GM23248 (cell line): ENCODE measurements at regions not wholly inside any gene's neighbourhood (a gene's known extent, or its start where the extent isn't known, plus 50 kb on each side); places are given as distances from the start of the nearest gene placed in this dataset.

Experiments used
- DNase-seq: peaks from one replicate; pipeline ENCODE4 v3.0.0-alpha.2; 2015
- H2AFZ ChIP-seq: fragments of 200-600 bp; sonication (generic); 2 replicates; pipeline ENCODE4 v1.6.1; 2016; ENCODE audit warnings: antibody characterized with exemption
- H3F3A ChIP-seq: fragments of 200-600 bp; sonication (generic); 2 replicates; pipeline ENCODE4 v1.6.1; 2016; ENCODE audit warnings: mild to moderate bottlenecking, antibody characterized with exemption, mixed run types; ENCODE audit not compliant: insufficient read depth
- H3K27ac ChIP-seq: fragments of 200-600 bp; sonication (generic); 2 replicates; pipeline ENCODE4 v1.5.1; 2016; ENCODE audit warnings: mild to moderate bottlenecking
- H3K27me3 ChIP-seq: fragments of 200-600 bp; sonication (generic); replicated peaks from 2 replicates; pipeline ENCODE4 v1.6.1; 2016; ENCODE audit warnings: mild to moderate bottlenecking; ENCODE audit not compliant: insufficient read depth
- H3K36me3 ChIP-seq: fragments of 200-600 bp; sonication (generic); 2 replicates; pipeline ENCODE4 v1.6.1; 2016; ENCODE audit warnings: low read depth, mild to moderate bottlenecking
- H3K4me1 ChIP-seq: fragments of 200-600 bp; sonication (generic); 2 replicates; pipeline ENCODE4 v1.6.1; 2016; ENCODE audit warnings: mild to moderate bottlenecking; ENCODE audit not compliant: insufficient read depth
- H3K4me2 ChIP-seq: fragments of 200-600 bp; sonication (generic); one replicate; pipeline ENCODE4 v1.6.1; 2016; ENCODE audit warnings: mild to moderate bottlenecking; ENCODE audit not compliant: unreplicated experiment
- H3K4me3 ChIP-seq: fragments of 200-600 bp; sonication (generic); 2 replicates; pipeline ENCODE4 v1.5.1; 2016; ENCODE audit warnings: mild to moderate bottlenecking
- H3K79me2 ChIP-seq: fragments of 200-600 bp; sonication (generic); 2 replicates; pipeline ENCODE4 v1.6.1; 2016; ENCODE audit warnings: mild to moderate bottlenecking; ENCODE audit not compliant: insufficient read depth
- H3K9ac ChIP-seq: fragments of 200-600 bp; sonication (generic); 2 replicates; pipeline ENCODE4 v1.6.1; 2016; ENCODE audit warnings: mild to moderate bottlenecking
- H3K9me2 ChIP-seq: fragments of 200-600 bp; sonication (generic); 2 replicates; pipeline ENCODE4 v1.6.1; 2016; ENCODE audit warnings: mixed run types, mild to moderate bottlenecking, moderate library complexity; ENCODE audit not compliant: insufficient read depth
- H3K9me3 ChIP-seq: fragments of 200-600 bp; sonication (generic); one replicate; pipeline ENCODE4 v1.6.1; 2017; ENCODE audit warnings: low read depth
- H4K20me1 ChIP-seq: fragments of 200-600 bp; sonication (generic); 2 replicates; pipeline ENCODE4 v1.6.0; 2016; ENCODE audit not compliant: insufficient read depth
- EZH2 ChIP-seq: fragments of 200-600 bp; sonication (generic); IDR thresholded peaks from 2 replicates; pipeline ENCODE4 v1.6.1; 2018; ENCODE audit warnings: antibody characterized with exemption, mild to moderate bottlenecking; ENCODE audit not compliant: insufficient read depth, poor library complexity, severe bottlenecking
- EZH2phosphoT487 ChIP-seq: fragments of 200-600 bp; sonication (generic); IDR thresholded peaks from 2 replicates; pipeline ENCODE4 v1.6.1; 2018; ENCODE audit warnings: antibody characterized with exemption, moderate library complexity, mild to moderate bottlenecking, low read depth; ENCODE audit not compliant: insufficient read depth
- WGBS, 2 experiments: methylation state at CpG; one replicate each; pipeline ENCODE4 v1.1.6; 2015 to 2017; ENCODE audit warnings: low lambda C conversion rate in 2 of 2, low coverage in 1 of 2; ENCODE audit errors: missing lambda C conversion rate in 2 of 2; 5-methylcytosine and 5-hydroxymethylcytosine counted together
- in situ Hi-C: fragments of 300-500 bp; cut with MboI; formaldehyde crosslinking; loops from 2 replicates; pipeline ENCODE4 v1.15.0; 2020

DNA sequence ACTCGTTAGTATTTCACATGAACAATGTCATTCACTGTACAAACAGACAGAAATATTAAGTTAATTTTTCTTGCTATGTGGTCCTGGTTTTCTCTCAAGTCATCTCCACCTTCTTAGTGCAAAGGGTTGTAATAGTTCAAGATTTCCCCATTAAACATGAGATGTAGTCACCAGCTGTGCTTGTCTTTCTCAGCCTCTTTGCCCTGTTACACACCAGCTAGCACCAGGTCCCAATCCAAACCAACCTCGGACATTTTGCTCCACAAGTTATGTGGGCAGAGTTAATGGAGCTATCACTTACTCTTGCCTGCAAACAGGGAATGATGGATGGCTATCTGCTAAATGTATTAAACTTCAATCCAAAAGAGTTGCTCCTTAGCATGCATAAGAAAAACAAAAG lies 328.1 kb downstream of the TLE1 start:
- in situ Hi-C loops: no loop called here
- Histone ChIP-seq H3F3A (no peaks in the 10 kb centered on the region), H3K4me2 (no peak overlapping the region), H3K4me3 (no peak overlapping the region), H3K79me2 (no peaks in the 10 kb centered on the region), H3K4me1 (no peaks in the 10 kb centered on the region), H2AFZ (no peak overlapping the region), H3K36me3 (no peaks in the 10 kb centered on the region), H4K20me1 (no peaks in the 10 kb centered on the region), H3K9ac (no peak overlapping the region), H3K27ac (no peak overlapping the region), H3K9me2 (no peaks in the 10 kb centered on the region), H3K9me3 (no peaks in the 10 kb centered on the region), H3K27me3 (no peaks in the 10 kb centered on the region)
- no peak for DNase-seq
- 22 to 25% methylated on average over 2 of the region's 2 CpGs for WGBS, 2 experiments
- TF ChIP-seq EZH2 (no peak), EZH2phosphoT487 (no peak)

DNA sequence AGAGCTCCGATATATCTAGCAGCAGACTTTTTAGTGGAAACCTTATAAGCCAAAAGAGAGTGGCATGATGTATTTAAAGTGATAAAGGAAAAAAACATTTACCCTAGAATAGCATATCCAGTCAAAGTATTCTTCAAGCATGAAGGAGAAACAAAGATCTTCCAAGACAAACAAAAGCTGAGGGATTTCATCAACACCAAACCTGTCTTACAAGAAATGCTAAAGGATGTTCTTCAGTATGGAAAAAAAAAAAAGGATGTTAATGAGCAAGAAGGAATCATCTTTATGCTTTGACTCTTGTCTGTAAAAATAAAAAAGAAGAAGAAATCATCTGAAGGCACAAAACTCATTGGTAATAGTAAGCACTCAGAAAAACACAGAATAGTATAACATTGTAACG lies 338.2 kb downstream of the TLE1 start:
- no peak for TF ChIP-seq EZH2
- no peak for TF ChIP-seq EZH2phosphoT487

DNA sequence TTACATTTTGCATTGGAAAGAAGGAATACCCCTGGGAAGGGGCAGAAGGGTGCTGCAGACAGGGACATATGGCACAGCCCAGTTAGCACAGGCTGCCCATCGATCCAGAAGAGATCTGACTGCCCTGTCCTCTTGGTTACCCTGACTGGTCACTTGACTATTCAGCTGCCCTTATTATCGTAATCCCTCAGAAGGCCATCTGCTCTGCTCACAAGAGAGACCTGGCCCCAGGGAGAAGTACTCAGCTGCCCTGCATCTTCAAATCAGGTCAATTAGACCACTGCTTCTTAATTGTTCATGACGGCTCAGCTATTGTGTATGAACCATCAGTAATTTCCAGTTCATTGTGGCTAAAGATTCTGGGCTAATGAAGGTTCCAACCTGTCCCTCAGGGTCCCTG lies 345.0 kb downstream of the TLE1 start:
- H3K4me3 ChIP-seq: no peak overlapping the region
- no peaks in the 10 kb centered on the region for H3K9me2 ChIP-seq
- 0 out of 2 replicates have a peak, but pooled peaks cover 4% of the 10 kb centered on the region for H3K27me3 ChIP-seq
- H3K9me3 ChIP-seq: no peaks in the 10 kb centered on the region
- H3K4me1 ChIP-seq: no peaks in the 10 kb centered on the region
- in situ Hi-C loops: no loop called here
- H4K20me1 ChIP-seq: no peaks in the 10 kb centered on the region
- DNase-seq: no peak
- no peaks in the 10 kb centered on the region for H3K36me3 ChIP-seq
- H2AFZ ChIP-seq: no peak overlapping the region
- H3K4me2 ChIP-seq: no peak overlapping the region
- H3K79me2 ChIP-seq: no peaks in the 10 kb centered on the region
- H3K9ac ChIP-seq: no peak overlapping the region
- H3K27ac ChIP-seq: no peak overlapping the region
- no peaks in the 10 kb centered on the region for H3F3A ChIP-seq
- TF ChIP-seq EZH2phosphoT487 (no peak), EZH2 (no peak)
- 60 to 65% methylated on average over 3 of the region's 3 CpGs for WGBS, 2 experiments

More for the DNA sequence above, 338.2 kb downstream of the TLE1 start:
- DNase-seq: no peak
- Histone ChIP-seq H3K9ac (no peak overlapping the region), H3K4me3 (no peak overlapping the region), H3K36me3 (no peaks in the 10 kb centered on the region), H3K79me2 (no peaks in the 10 kb centered on the region), H4K20me1 (no peaks in the 10 kb centered on the region), H2AFZ (no peak overlapping the region), H3K27ac (no peak overlapping the region), H3K9me3 (no peaks in the 10 kb centered on the region), H3K4me1 (no peaks in the 10 kb centered on the region), H3K4me2 (no peak overlapping the region), H3K9me2 (no peaks in the 10 kb centered on the region), H3K27me3 (no peaks in the 10 kb centered on the region), H3F3A (no peaks in the 10 kb centered on the region)
- in situ Hi-C loops: no loop called here
- WGBS, 2 experiments: 39 to 41% methylated on average over 2 of the region's 2 CpGs

DNA sequence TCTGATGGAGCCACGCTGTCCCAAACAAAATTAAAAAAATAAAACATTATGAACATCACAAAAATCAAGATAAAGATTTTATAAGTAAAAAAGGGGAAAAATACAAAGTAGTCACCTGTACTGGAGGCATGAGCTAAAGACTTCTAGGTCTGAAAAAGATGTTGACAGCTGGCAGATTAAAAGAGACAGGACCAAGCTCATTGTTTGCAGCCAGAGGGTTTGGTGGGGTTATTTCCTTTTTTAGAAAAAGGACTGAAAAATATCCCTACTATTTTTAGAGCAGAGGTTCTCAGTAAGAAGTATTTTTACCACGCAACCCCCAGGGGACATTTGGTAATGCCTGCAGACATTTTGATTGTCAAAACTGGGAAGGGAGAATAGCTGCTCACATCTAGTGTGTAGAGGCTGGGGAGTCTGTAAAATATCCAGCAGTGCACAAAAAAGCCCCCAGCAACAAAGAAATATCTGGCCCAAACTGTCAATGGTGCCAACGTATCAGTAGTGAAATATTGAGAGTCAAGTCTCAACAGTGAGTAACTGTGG lies 353.4 kb downstream of the TLE1 start:
- Histone ChIP-seq H3K27ac (no peak overlapping the region), H3K27me3 (0 out of 2 replicates have a peak, but pooled peaks cover 4% of the 10 kb centered on the region), H3K79me2 (no peaks in the 10 kb centered on the region), H3K4me2 (no peak overlapping the region), H3F3A (no peaks in the 10 kb centered on the region), H3K9ac (no peak overlapping the region), H3K36me3 (no peaks in the 10 kb centered on the region), H3K9me2 (no peaks in the 10 kb centered on the region), H3K4me3 (no peak overlapping the region), H4K20me1 (no peaks in the 10 kb centered on the region), H3K9me3 (peaks cover 4% of the 10 kb centered on the region), H3K4me1 (no peaks in the 10 kb centered on the region), H2AFZ (no peak overlapping the region)
- in situ Hi-C loops: no loop called here
- TF ChIP-seq EZH2: no peak
- no peak for TF ChIP-seq EZH2phosphoT487
- no peak for DNase-seq
- 20% methylated on average over 3 of the region's 3 CpGs for WGBS, 2 experiments

DNA sequence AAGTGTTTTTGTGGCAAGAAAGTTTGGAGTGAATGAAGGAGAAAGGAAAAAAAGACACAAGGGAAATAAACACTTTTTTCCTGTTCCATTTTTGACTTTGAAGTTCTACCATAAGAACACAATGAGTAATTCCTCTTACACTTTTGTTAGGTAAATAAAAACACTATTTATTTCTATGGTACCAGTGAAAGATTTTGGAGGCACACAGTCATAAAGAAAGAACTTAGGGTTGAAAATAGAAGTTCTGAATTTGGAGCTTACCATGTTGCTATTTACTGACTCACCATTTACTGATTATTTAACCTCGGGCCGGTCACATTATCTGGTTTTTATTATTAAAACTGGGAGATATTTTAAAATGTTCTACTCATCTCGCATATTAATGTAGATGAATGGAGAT lies 367.8 kb downstream of the TLE1 start:
- H3K9me2 ChIP-seq: no peaks in the 10 kb centered on the region
- H3K27ac ChIP-seq: no peak overlapping the region
- H3K4me1 ChIP-seq: no peaks in the 10 kb centered on the region
- H3K4me2 ChIP-seq: no peak overlapping the region
- H2AFZ ChIP-seq: no peak overlapping the region
- H4K20me1 ChIP-seq: no peaks in the 10 kb centered on the region
- H3K9me3 ChIP-seq: no peaks in the 10 kb centered on the region
- H3K36me3 ChIP-seq: no peaks in the 10 kb centered on the region
- no peak overlapping the region for H3K4me3 ChIP-seq
- H3K27me3 ChIP-seq: 0 out of 2 replicates have a peak, but pooled peaks cover 9% of the 10 kb centered on the region
- peak; percentile 0 for DNase-seq
- in situ Hi-C loops: no loop called here
- WGBS, 2 experiments: 21 to 25% methylated on average over 3 of the region's 3 CpGs
- no peaks in the 10 kb centered on the region for H3K79me2 ChIP-seq
- no peak overlapping the region for H3K9ac ChIP-seq
- TF ChIP-seq EZH2phosphoT487 (no peak), EZH2 (no peak)
- no peaks in the 10 kb centered on the region for H3F3A ChIP-seq
